ENCODE measurements at regions not wholly inside any gene's neighbourhood (a gene's known extent, or its start where the extent isn't known, plus 50 kb on each side); places are given as distances from the start of the nearest gene placed in this dataset.

- Mint-ChIP-seq H3K27ac (no peak overlapping the region), H3K27me3 (ENCODE audit: low read depth in 3 of 3) (peaks cover 0 to 4% (median 0%) of the 10 kb centered on the region in 3 donors), H3K4me3 (no peak overlapping the region), H3K9me3 (peaks cover 2 to 13% (median 5%) of the 10 kb centered on the region in 7 donors), H3K36me3 (no peaks in the 10 kb centered on the region), H3K4me1 (no peaks in the 10 kb centered on the region)
- Histone ChIP-seq H3K79me2 (ENCODE audit: insufficient read depth, low read length) (no peaks in the 10 kb centered on the region), H3K4me3 (replicated peaks in 1 of 3; ENCODE audit: low read depth in 2 of 3, low read length in 3 of 3) (no peak overlapping the region), H2AFZ (ENCODE audit: insufficient read depth, low read depth, low read length, poor library complexity, severe bottlenecking) (no peak overlapping the region), H3K4me2 (replicated peaks; ENCODE audit: extremely low read depth, low read length, poor library complexity, severe bottlenecking) (no peak overlapping the region), H3K9ac (ENCODE audit: insufficient read depth, low read length, poor library complexity, severe bottlenecking) (no peak overlapping the region), H3K4me1 (ENCODE audit: control insufficient read depth in 1 of 2, insufficient read depth in 2 of 2, low read length in 2 of 2) (no peaks in the 10 kb centered on the region), H3K36me3 (replicated peaks in 1 of 2; ENCODE audit: control insufficient read depth in 1 of 2, insufficient read depth in 2 of 2, low read length in 2 of 2) (no peaks in the 10 kb centered on the region), H3K27me3 (ENCODE audit: control insufficient read depth in 2 of 2, insufficient read depth in 2 of 2, low read length in 2 of 2) (no peaks in the 10 kb centered on the region), H4K20me1 (ENCODE audit: insufficient read depth, low read length) (no peaks in the 10 kb centered on the region), H3K9me3 (replicated peaks in 1 of 2; ENCODE audit: control insufficient read depth in 1 of 2, insufficient read depth in 1 of 2, low read length in 2 of 2) (peaks cover 0 to 7% of the 10 kb centered on the region in 2 donors), H3K27ac (ENCODE audit: low read depth in 1 of 2, low read length in 2 of 2) (no peak overlapping the region)
- intact Hi-C loops (cut with micrococcal nuclease): no loop called here
- DNase-seq: no peak
- no peak for TF ChIP-seq CTCF (IDR thresholded peaks at IDR 0.05)
Measured at GRCh38 chr2:35989040-35989439, 366.5 kb upstream of the CRIM1 start.

GRCh38 chr2:35986871-35987270 lies 368.7 kb upstream of the CRIM1 start:
- no peak for DNase-seq
- no peak overlapping the region for H3K9ac ChIP-seq (ENCODE audit: insufficient read depth, low read length, poor library complexity, severe bottlenecking)
- Mint-ChIP-seq H3K4me3 (no peak overlapping the region), H3K27me3 (ENCODE audit: low read depth in 3 of 3) (peaks cover 1 to 4% (median 3%) of the 10 kb centered on the region in 3 donors), H3K27ac (no peak overlapping the region), H3K9me3 (peaks cover 0 to 10% (median 2%) of the 10 kb centered on the region in 7 donors), H3K4me1 (no peaks in the 10 kb centered on the region), H3K36me3 (no peaks in the 10 kb centered on the region)
- H3K27ac ChIP-seq (ENCODE audit: low read depth in 1 of 2, low read length in 2 of 2): no peak overlapping the region
- no peak for TF ChIP-seq CTCF (IDR thresholded peaks at IDR 0.05)
- 90% methylated on average over 2 of the region's 2 CpGs for WGBS (ENCODE audit: insufficient coverage)
- no peak overlapping the region for H3K4me3 ChIP-seq (replicated peaks in 1 of 3; ENCODE audit: low read depth in 2 of 3, low read length in 3 of 3)
- H4K20me1 ChIP-seq (ENCODE audit: insufficient read depth, low read length): no peaks in the 10 kb centered on the region
- H3K36me3 ChIP-seq (replicated peaks in 1 of 2; ENCODE audit: control insufficient read depth in 1 of 2, insufficient read depth in 2 of 2, low read length in 2 of 2): no peaks in the 10 kb centered on the region
- H3K79me2 ChIP-seq (ENCODE audit: insufficient read depth, low read length): no peaks in the 10 kb centered on the region
- no peak overlapping the region for H3K4me2 ChIP-seq (replicated peaks; ENCODE audit: extremely low read depth, low read length, poor library complexity, severe bottlenecking)
- H2AFZ ChIP-seq (ENCODE audit: insufficient read depth, low read depth, low read length, poor library complexity, severe bottlenecking): no peak overlapping the region
- H3K27me3 ChIP-seq (ENCODE audit: control insufficient read depth in 2 of 2, insufficient read depth in 2 of 2, low read length in 2 of 2): no peaks in the 10 kb centered on the region
- H3K4me1 ChIP-seq (ENCODE audit: control insufficient read depth in 1 of 2, insufficient read depth in 2 of 2, low read length in 2 of 2): no peaks in the 10 kb centered on the region
- intact Hi-C loops (cut with micrococcal nuclease): no loop called here
- H3K9me3 ChIP-seq (replicated peaks in 1 of 2; ENCODE audit: control insufficient read depth in 1 of 2, insufficient read depth in 1 of 2, low read length in 2 of 2): peaks cover 0 to 4% of the 10 kb centered on the region in 2 donors

Measured in CD14-positive monocyte (primary cell).